SK-N-SH (cell line): ENCODE measurements at regions not wholly inside any gene's neighbourhood (a gene's known extent, or its start where the extent isn't known, plus 50 kb on each side); places are given as distances from the start of the nearest gene placed in this dataset.

ENCODE experiments used
- CTCF ChIP-seq: fragments of 200-600 bp; sonication (generic); IDR thresholded peaks from 2 replicates; pipeline ENCODE4 v1.6.1; 2017; ENCODE audit warnings: antibody characterized with exemption, mild to moderate bottlenecking, moderate library complexity
- EZH2phosphoT487 ChIP-seq: fragments of 200-600 bp; sonication (generic); IDR thresholded peaks from 2 replicates; pipeline ENCODE4 v1.6.1; 2017; ENCODE audit warnings: low read depth, mixed run types, mild to moderate bottlenecking, antibody characterized with exemption, moderate library complexity, borderline replicate concordance
- IRF3 ChIP-seq: fragments of 150-350 bp; IDR thresholded peaks from 2 replicates; pipeline ENCODE4 v1.6.1; 2016; ENCODE audit warnings: mild to moderate bottlenecking, low read depth, low read length
- MXI1 ChIP-seq: IDR thresholded peaks from 2 replicates; pipeline ENCODE4 v1.6.1; 2012; ENCODE audit warnings: mild to moderate bottlenecking, low read depth, low read length, improper control_type of control experiment
- RFX5 ChIP-seq: IDR thresholded peaks from 2 replicates; pipeline ENCODE4 v1.6.1; 2012; ENCODE audit warnings: mild to moderate bottlenecking, improper control_type of control experiment, low read length

GRCh38 chr1:190602325-190602724 is 124.7 kb upstream of the BRINP3 start:
- TF ChIP-seq CTCF (no peak), MXI1 (no peak), RFX5 (no peak), EZH2phosphoT487 (no peak), IRF3 (no peak)
